ENCODE measurements at regions not wholly inside any gene's neighbourhood (a gene's known extent, or its start where the extent isn't known, plus 50 kb on each side); places are given as distances from the start of the nearest gene placed in this dataset.

- TF ChIP-seq CTCF (IDR thresholded peaks at IDR 0.05): no peak
- TF ChIP-seq POLR2A (IDR thresholded peaks at IDR 0.05): no peak
- TF ChIP-seq EP300 (IDR thresholded peaks at IDR 0.05): no peak
These were observed 364.7 kb upstream of the DYNLRB2 start for GRCh38 chr16:80176114-80176513.
